ENCODE measurements at regions not wholly inside any gene's neighbourhood (a gene's known extent, or its start where the extent isn't known, plus 50 kb on each side); places are given as distances from the start of the nearest gene placed in this dataset.

- DNase-seq (ENCODE audit: low spot score) = no peak
These were observed 181.1 kb downstream of the SEC14L1 start for GRCh38 chr17:77321649-77322513.

GRCh38 chr17:77322514-77323412 lies 182.0 kb downstream of the SEC14L1 start:
- peak; percentile 90 for DNase-seq (ENCODE audit: low spot score)

GRCh38 chr17:77323413-77324171 lies 182.8 kb downstream of the SEC14L1 start:
- DNase-seq (ENCODE audit: low spot score) = peak; percentile 50

- DNase-seq (ENCODE audit: low spot score) = no peak
These were observed 183.5 kb downstream of the SEC14L1 start for GRCh38 chr17:77324227-77324626.

GRCh38 chr17:77325577-77326075 lies 184.9 kb downstream of the SEC14L1 start:
- DNase-seq (ENCODE audit: low spot score) = no peak

GRCh38 chr17:77326076-77326591 lies 185.4 kb downstream of the SEC14L1 start:
- no peak for DNase-seq (ENCODE audit: low spot score)

GRCh38 chr17:77326636-77327035 lies 185.9 kb downstream of the SEC14L1 start:
- no peak for DNase-seq (ENCODE audit: low spot score)

- DNase-seq (ENCODE audit: low spot score) = no peak
These were observed 186.4 kb downstream of the SEC14L1 start for GRCh38 chr17:77327181-77327565.

GRCh38 chr17:77327566-77328464 lies 187.0 kb downstream of the SEC14L1 start:
- no peak for DNase-seq (ENCODE audit: low spot score)

GRCh38 chr17:77328823-77329740 lies 188.3 kb downstream of the SEC14L1 start:
- no peak for DNase-seq (ENCODE audit: low spot score)

GRCh38 chr17:77329741-77330531 lies 189.2 kb downstream of the SEC14L1 start:
- no peak for DNase-seq (ENCODE audit: low spot score)

GRCh38 chr17:77330602-77331081 lies 189.9 kb downstream of the SEC14L1 start:
- DNase-seq (ENCODE audit: low spot score) = no peak

GRCh38 chr17:77331301-77331864 lies 190.6 kb downstream of the SEC14L1 start:
- DNase-seq (ENCODE audit: low spot score) = peak; percentile 89

GRCh38 chr17:77332034-77332971 lies 191.5 kb downstream of the SEC14L1 start:
- peak; percentile 81 for DNase-seq (ENCODE audit: low spot score)

GRCh38 chr17:77332981-77333685 lies 192.4 kb downstream of the SEC14L1 start:
- DNase-seq (ENCODE audit: low spot score) = peak; percentile 69

GRCh38 chr17:77337150-77337549 lies 196.4 kb downstream of the SEC14L1 start:
- no peak for DNase-seq (ENCODE audit: low spot score)

All from SW480 (cell line).